Neural cell (in vitro differentiated cells): ENCODE measurements at regions not wholly inside any gene's neighbourhood (a gene's known extent, or its start where the extent isn't known, plus 50 kb on each side); places are given as distances from the start of the nearest gene placed in this dataset.

ENCODE experiments used
- H2AFZ ChIP-seq: fragments of 200-600, 300-800 bp; sonication (generic), shearing (Covaris generic); 2 replicates; pipeline ENCODE4 v1.6.0; 2014; ENCODE audit warnings: low read depth, mild to moderate bottlenecking, antibody characterized with exemption, low read length, moderate library complexity
- H3F3A ChIP-seq: fragments of 200-600 bp; shearing (Covaris generic); 2 replicates; pipeline ENCODE4 v1.6.1; 2016; ENCODE audit warnings: mild to moderate bottlenecking, moderate library complexity, mixed read lengths, antibody characterized with exemption, low read length; ENCODE audit not compliant: insufficient read depth, poor library complexity, severe bottlenecking
- H3K27ac ChIP-seq: fragments of 200-600, 300-800 bp; sonication (generic), shearing (Covaris generic); 2 replicates; pipeline ENCODE4 v1.5.1; 2014; ENCODE audit warnings: mild to moderate bottlenecking, low read length, moderate library complexity
- H3K27me3 ChIP-seq: fragments of 300-800, 200-600 bp; sonication (generic), shearing (Covaris generic); 2 replicates; pipeline ENCODE4 v1.6.0; 2014; ENCODE audit warnings: mild to moderate bottlenecking, low read depth, low read length, moderate library complexity; ENCODE audit not compliant: insufficient read depth
- H3K36me3 ChIP-seq: fragments of 300-800, 200-600 bp; sonication (generic), shearing (Covaris generic); 2 replicates; pipeline ENCODE4 v1.5.1; 2014; ENCODE audit warnings: mild to moderate bottlenecking, antibody characterized with exemption, low read length, moderate library complexity; ENCODE audit not compliant: insufficient read depth
- H3K4me2 ChIP-seq: fragments of 300-800, 200-600 bp; sonication (generic), shearing (Covaris generic); 2 replicates; pipeline ENCODE4 v1.6.0; 2014; ENCODE audit warnings: mild to moderate bottlenecking, low read length
- H3K4me3 ChIP-seq: fragments of 300-800, 200-600 bp; sonication (generic), shearing (Covaris generic); 2 replicates; pipeline ENCODE4 v1.5.1; 2014; ENCODE audit warnings: mild to moderate bottlenecking, low read length, moderate library complexity
- H3K79me2 ChIP-seq: fragments of 200-600 bp; shearing (Covaris generic); replicated peaks from 2 replicates; pipeline ENCODE4 v1.6.0; 2014; ENCODE audit warnings: mild to moderate bottlenecking, low read length, moderate library complexity; ENCODE audit not compliant: insufficient read depth
- H3K9ac ChIP-seq: fragments of 300-800, 200-600 bp; sonication (generic), shearing (Covaris generic); 2 replicates; pipeline ENCODE4 v1.6.1; 2016; ENCODE audit warnings: mild to moderate bottlenecking, low read length, mixed read lengths
- H3K9me2 ChIP-seq: fragments of 200-600 bp; shearing (Covaris generic); 2 replicates; pipeline ENCODE4 v1.6.1; 2016; ENCODE audit warnings: mild to moderate bottlenecking, low read length, mixed read lengths; ENCODE audit not compliant: insufficient read depth
- H3K9me3 ChIP-seq: fragments of 200-600, 300-800 bp; sonication (generic), shearing (Covaris generic); 2 replicates; pipeline ENCODE4 v1.6.1; 2016; ENCODE audit warnings: mild to moderate bottlenecking, mixed run types, low read length, moderate library complexity, mixed read lengths
- H4K20me1 ChIP-seq: fragments of 200-600 bp; shearing (Covaris generic); 2 replicates; pipeline ENCODE4 v1.6.1; 2016; ENCODE audit warnings: mild to moderate bottlenecking, mixed run types; ENCODE audit not compliant: insufficient read depth
- EZH2 ChIP-seq: fragments of 200-600, 300-800 bp; shearing (Covaris generic), sonication (generic); IDR thresholded peaks from 2 replicates; pipeline ENCODE4 v1.6.1; 2014; ENCODE audit warnings: antibody characterized with exemption, low read length, borderline replicate concordance, mild to moderate bottlenecking; ENCODE audit not compliant: insufficient read depth, poor library complexity, severe bottlenecking
- POLR2AphosphoS5 ChIP-seq: IDR thresholded peaks from 2 replicates; pipeline ENCODE4 v1.6.1; 2012
- TF ChIP-seq, protein P1 (sequence below): IDR thresholded peaks from 2 replicates; pipeline ENCODE4 v1.6.1; 2012; ENCODE audit warnings: borderline replicate concordance
- TF ChIP-seq, protein P2 (sequence below): fragments of 450-650 bp; IDR thresholded peaks from 2 replicates; pipeline ENCODE4 v1.5.1; 2014; ENCODE audit warnings: antibody characterized with exemption, mild to moderate bottlenecking, moderate library complexity; ENCODE audit not compliant: poor library complexity, severe bottlenecking

DNA sequence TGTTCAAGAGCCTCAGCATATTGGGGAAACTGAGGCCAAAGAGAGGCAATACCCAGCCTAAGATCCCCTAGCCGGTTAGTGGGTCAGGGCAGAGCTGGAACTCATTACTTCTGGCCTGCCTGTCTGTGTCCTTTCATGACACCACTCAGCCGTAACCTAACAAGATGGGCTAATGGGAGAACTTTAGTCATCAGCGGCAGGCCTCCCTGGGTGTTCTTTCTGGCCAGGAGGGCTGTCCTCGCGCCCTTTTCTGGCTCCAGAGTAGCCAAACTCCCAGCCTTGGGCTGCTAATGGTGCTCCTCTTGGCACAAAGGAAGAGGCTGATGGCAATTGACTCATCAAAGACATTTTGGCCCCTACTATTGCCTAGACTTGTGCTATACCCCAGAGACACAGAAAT is 76.6 kb downstream of the NCR2 start:
- no peak overlapping the region for H3K9ac ChIP-seq
- no peak overlapping the region for H2AFZ ChIP-seq
- H3K27ac ChIP-seq, result peak overlapping the region; percentile 88
- peaks cover 38% of the 10 kb centered on the region for H3K27me3 ChIP-seq
- H3K9me3 ChIP-seq, result no peaks in the 10 kb centered on the region
- H3K36me3 ChIP-seq, result no peaks in the 10 kb centered on the region
- H3K4me2 ChIP-seq, result no peak overlapping the region
- TF ChIP-seq POLR2AphosphoS5, result no peak
- TF ChIP-seq, protein P1, sequence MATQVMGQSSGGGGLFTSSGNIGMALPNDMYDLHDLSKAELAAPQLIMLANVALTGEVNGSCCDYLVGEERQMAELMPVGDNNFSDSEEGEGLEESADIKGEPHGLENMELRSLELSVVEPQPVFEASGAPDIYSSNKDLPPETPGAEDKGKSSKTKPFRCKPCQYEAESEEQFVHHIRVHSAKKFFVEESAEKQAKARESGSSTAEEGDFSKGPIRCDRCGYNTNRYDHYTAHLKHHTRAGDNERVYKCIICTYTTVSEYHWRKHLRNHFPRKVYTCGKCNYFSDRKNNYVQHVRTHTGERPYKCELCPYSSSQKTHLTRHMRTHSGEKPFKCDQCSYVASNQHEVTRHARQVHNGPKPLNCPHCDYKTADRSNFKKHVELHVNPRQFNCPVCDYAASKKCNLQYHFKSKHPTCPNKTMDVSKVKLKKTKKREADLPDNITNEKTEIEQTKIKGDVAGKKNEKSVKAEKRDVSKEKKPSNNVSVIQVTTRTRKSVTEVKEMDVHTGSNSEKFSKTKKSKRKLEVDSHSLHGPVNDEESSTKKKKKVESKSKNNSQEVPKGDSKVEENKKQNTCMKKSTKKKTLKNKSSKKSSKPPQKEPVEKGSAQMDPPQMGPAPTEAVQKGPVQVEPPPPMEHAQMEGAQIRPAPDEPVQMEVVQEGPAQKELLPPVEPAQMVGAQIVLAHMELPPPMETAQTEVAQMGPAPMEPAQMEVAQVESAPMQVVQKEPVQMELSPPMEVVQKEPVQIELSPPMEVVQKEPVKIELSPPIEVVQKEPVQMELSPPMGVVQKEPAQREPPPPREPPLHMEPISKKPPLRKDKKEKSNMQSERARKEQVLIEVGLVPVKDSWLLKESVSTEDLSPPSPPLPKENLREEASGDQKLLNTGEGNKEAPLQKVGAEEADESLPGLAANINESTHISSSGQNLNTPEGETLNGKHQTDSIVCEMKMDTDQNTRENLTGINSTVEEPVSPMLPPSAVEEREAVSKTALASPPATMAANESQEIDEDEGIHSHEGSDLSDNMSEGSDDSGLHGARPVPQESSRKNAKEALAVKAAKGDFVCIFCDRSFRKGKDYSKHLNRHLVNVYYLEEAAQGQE, result no peak
- TF ChIP-seq EZH2, result no peak
- TF ChIP-seq, protein P2, sequence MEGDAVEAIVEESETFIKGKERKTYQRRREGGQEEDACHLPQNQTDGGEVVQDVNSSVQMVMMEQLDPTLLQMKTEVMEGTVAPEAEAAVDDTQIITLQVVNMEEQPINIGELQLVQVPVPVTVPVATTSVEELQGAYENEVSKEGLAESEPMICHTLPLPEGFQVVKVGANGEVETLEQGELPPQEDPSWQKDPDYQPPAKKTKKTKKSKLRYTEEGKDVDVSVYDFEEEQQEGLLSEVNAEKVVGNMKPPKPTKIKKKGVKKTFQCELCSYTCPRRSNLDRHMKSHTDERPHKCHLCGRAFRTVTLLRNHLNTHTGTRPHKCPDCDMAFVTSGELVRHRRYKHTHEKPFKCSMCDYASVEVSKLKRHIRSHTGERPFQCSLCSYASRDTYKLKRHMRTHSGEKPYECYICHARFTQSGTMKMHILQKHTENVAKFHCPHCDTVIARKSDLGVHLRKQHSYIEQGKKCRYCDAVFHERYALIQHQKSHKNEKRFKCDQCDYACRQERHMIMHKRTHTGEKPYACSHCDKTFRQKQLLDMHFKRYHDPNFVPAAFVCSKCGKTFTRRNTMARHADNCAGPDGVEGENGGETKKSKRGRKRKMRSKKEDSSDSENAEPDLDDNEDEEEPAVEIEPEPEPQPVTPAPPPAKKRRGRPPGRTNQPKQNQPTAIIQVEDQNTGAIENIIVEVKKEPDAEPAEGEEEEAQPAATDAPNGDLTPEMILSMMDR, result no peak
- H4K20me1 ChIP-seq, result no peaks in the 10 kb centered on the region
- H3K9me2 ChIP-seq, result no peaks in the 10 kb centered on the region
- no peaks in the 10 kb centered on the region for H3K79me2 ChIP-seq
- H3K4me3 ChIP-seq, result peak overlapping the region; percentile 37
- H3F3A ChIP-seq, result no peaks in the 10 kb centered on the region

DNA sequence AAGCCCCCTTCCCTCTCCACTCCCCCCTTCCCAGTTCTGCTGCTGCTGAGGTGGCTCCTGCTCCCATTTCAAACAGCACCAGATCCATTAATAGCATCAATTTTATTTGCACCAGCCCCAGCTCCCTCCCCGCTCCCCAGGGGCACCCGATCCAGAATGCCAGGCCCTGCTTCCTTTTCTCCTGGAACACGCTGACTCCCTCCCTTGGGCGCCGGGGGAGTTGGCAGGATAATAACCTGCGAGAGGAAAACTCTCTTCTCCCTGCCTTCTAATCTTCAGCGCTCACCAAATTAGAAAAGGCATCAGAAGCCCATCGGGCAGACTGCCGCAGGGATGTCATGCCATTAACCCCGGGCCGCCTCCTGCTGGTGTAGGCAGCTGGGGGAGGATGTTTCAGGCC is 77.8 kb downstream of the NCR2 start:
- TF ChIP-seq, protein P2, result no peak
- TF ChIP-seq, protein P1, result peak; percentile 86
- H3K4me2 ChIP-seq, result no peak overlapping the region
- H3K4me3 ChIP-seq, result peak overlapping the region; percentile 37
- no peaks in the 10 kb centered on the region for H3F3A ChIP-seq
- H2AFZ ChIP-seq, result no peak overlapping the region
- H3K9ac ChIP-seq, result peak overlapping the region; percentile 19
- peak overlapping the region; percentile 88 for H3K27ac ChIP-seq
- no peaks in the 10 kb centered on the region for H3K36me3 ChIP-seq
- H3K9me3 ChIP-seq, result no peaks in the 10 kb centered on the region
- H4K20me1 ChIP-seq, result no peaks in the 10 kb centered on the region
- H3K27me3 ChIP-seq, result peaks cover 25% of the 10 kb centered on the region
- H3K79me2 ChIP-seq, result no peaks in the 10 kb centered on the region
- no peaks in the 10 kb centered on the region for H3K9me2 ChIP-seq
